MCF 10A (cell line): ENCODE measurements at regions not wholly inside any gene's neighbourhood (a gene's known extent, or its start where the extent isn't known, plus 50 kb on each side); places are given as distances from the start of the nearest gene placed in this dataset.

ENCODE experiments used
- BruUV-seq: library from RNA; stranded (reverse); fragments of 400-500 nt; replicated peaks from 2 replicates; lab custom pipeline; 2021; lab: Mats Ljungman, UMichigan
- CTCF ChIA-PET: fragments of 300-600 bp; sonication (Branson Sonifier 250); formaldehyde crosslinking; extraction: SDS; loops from one replicate; lab custom pipeline; 2021; ENCODE audit warnings: antibody characterized with exemption, inconsistent platforms; lab: Yijun Ruan, JAX
- POLR2A ChIA-PET: fragments of 300-600, 350-650 bp; sonication (Branson Sonifier 250); formaldehyde crosslinking; extraction: SDS; loops from one replicate; lab custom pipeline; 2020; ENCODE audit warnings: antibody characterized with exemption, inconsistent platforms; lab: Yijun Ruan, JAX
- DNase-seq: peaks from one replicate; pipeline ENCODE4 v3.0.0-alpha.2; 2018; ENCODE audit not compliant: unreplicated experiment
- H3K27ac Mint-ChIP-seq: one replicate; pipeline ENCODE4 v1.8.0; 2022; ENCODE audit warnings: mild to moderate bottlenecking, low read depth, mixed read lengths; ENCODE audit not compliant: unreplicated experiment
- H3K27me3 Mint-ChIP-seq: one replicate; pipeline ENCODE4 v1.8.0; 2022; ENCODE audit warnings: mixed read lengths; ENCODE audit not compliant: insufficient read depth, unreplicated experiment
- H3K36me3 Mint-ChIP-seq: one replicate; pipeline ENCODE4 v1.8.0; 2022; ENCODE audit warnings: mild to moderate bottlenecking, moderate library complexity, mixed read lengths; ENCODE audit not compliant: insufficient read depth, unreplicated experiment
- H3K4me1 Mint-ChIP-seq: one replicate; pipeline ENCODE4 v1.8.0; 2022; ENCODE audit warnings: mixed read lengths; ENCODE audit not compliant: insufficient read depth, unreplicated experiment
- H3K4me3 Mint-ChIP-seq: one replicate; pipeline ENCODE4 v1.8.0; 2022; ENCODE audit warnings: mild to moderate bottlenecking, moderate library complexity, mixed read lengths; ENCODE audit not compliant: unreplicated experiment
- H3K9me3 Mint-ChIP-seq: one replicate; pipeline ENCODE4 v1.8.0; 2022; ENCODE audit warnings: mixed read lengths; ENCODE audit not compliant: unreplicated experiment
- intact Hi-C: fragments of 100-400 bp; cut with micrococcal nuclease; formaldehyde crosslinking; loops from 2 replicates; pipeline ENCODE4 v1.14.1; 2022
- TF ChIP-seq, protein P1 (sequence below): fragments of 200-600 bp; IDR thresholded peaks from one replicate; pipeline ENCODE4 v1.8.0; 2022; ENCODE audit warnings: antibody characterized with exemption, mild to moderate bottlenecking; ENCODE audit not compliant: unreplicated experiment

DNA sequence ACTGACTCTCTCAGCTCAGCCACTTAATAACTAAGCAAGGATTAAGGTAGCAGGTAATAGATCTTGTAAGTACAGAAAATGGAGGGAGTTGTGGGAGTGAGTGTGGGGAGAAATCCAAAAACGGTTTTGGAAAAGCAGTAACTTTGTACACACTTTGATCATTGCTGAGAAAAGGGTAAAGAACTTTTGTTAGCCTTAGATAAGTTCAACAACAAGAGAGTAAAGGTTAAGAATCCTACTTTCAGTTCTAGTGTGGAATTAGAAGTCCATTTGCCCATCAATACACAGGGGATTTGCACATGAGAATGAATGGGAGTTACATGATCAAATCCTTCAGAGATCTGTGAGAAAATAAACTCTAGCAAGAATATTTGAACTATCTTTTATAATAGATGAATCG, 528.7 kb downstream of the SOX2 start:
- Mint-ChIP-seq H3K4me1 (peaks cover 7% of the 10 kb centered on the region), H3K9me3 (no peaks in the 10 kb centered on the region), H3K4me3 (no peak overlapping the region), H3K27ac (no peak overlapping the region), H3K27me3 (no peaks in the 10 kb centered on the region), H3K36me3 (no peaks in the 10 kb centered on the region)
- no TSS peak for BruUV-seq
- ChIA-PET POLR2A (no interaction called here), CTCF (no interaction called here)
- TF ChIP-seq, protein P1, sequence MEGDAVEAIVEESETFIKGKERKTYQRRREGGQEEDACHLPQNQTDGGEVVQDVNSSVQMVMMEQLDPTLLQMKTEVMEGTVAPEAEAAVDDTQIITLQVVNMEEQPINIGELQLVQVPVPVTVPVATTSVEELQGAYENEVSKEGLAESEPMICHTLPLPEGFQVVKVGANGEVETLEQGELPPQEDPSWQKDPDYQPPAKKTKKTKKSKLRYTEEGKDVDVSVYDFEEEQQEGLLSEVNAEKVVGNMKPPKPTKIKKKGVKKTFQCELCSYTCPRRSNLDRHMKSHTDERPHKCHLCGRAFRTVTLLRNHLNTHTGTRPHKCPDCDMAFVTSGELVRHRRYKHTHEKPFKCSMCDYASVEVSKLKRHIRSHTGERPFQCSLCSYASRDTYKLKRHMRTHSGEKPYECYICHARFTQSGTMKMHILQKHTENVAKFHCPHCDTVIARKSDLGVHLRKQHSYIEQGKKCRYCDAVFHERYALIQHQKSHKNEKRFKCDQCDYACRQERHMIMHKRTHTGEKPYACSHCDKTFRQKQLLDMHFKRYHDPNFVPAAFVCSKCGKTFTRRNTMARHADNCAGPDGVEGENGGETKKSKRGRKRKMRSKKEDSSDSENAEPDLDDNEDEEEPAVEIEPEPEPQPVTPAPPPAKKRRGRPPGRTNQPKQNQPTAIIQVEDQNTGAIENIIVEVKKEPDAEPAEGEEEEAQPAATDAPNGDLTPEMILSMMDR, result no peak
- DNase-seq, result no peak
- intact Hi-C loops, result no loop called here

DNA sequence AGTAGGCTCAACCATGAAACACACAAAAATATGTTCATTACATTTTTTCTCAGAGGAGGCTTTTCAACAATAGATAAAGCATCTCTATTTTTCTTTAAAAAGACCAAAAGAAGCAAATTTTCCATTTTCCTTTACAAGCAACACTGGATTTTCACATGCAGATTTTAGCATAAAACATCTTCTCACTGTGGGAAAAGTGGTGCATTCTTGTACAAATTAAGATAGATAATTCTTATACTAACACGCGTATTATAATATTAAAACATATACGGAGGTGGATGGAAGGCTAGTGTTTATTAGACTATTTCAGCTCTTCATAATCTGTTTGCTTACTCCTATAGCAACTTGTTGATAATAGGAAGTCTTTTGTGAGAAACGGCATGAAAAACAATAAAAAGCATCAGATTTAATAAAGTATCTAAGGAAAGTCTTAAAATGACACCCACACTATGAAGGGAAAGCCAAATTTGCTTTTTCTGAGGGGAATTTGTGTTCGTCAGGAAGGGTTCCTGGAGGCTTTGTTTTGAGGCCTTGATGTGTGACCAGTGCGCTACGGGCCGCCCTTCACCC, 529.6 kb downstream of the SOX2 start:
- Mint-ChIP-seq H3K27me3 (no peaks in the 10 kb centered on the region), H3K4me1 (peaks cover 5% of the 10 kb centered on the region), H3K27ac (no peak overlapping the region), H3K4me3 (no peak overlapping the region), H3K36me3 (no peaks in the 10 kb centered on the region), H3K9me3 (no peaks in the 10 kb centered on the region)
- no peak for DNase-seq
- POLR2A ChIA-PET, result interaction anchor here (0.6 kb wide), 1 partner anchor 336 kb away, joined by 3 read pairs; no protein-coding TSS in a partner anchor
- CTCF ChIA-PET, result interaction anchor here (0.6 kb wide), 2 partner anchors 538 to 1224 kb away, joined by 3 read pairs; no protein-coding TSS in a partner anchor
- TF ChIP-seq, protein P1, result no peak
- BruUV-seq, result no TSS peak
- intact Hi-C loops, result no loop called here

DNA sequence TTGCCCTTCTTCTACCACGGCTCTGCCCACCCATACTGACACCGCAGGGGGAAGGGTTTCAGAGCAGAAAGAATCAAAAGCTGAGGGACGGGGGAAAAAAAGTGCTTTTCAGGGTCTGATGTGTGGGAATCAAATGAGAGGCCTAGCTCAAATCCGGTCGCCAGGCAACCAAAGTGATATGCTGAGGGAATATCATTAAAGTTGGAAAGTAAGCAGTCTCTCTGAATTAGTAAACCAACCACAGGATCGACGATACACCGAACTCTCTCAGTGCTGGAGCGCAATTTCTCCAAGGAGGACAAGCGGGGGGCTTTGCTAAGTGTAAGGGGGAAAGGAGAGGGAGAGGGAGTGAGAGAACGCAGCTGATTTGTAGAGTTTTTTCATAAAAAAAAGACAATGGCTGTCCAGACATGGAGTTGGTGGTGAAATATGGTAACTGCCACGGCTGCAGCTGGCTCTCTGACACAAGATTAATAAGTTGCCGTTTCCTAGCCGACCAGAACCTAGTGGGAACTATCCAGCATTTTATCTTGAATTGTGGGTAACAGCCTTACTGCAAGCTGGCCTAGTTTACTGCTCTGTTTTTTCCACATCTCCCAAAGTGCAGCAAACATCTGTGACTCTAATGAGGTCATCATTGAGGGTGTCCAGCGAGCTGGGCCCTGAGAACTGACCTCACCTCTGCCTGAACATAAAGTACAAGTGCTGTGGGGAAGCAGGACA, 530.2 kb downstream of the SOX2 start:
- no peaks in the 10 kb centered on the region for H3K36me3 Mint-ChIP-seq
- ChIA-PET CTCF (interaction anchor here (0.6 to 1.2 kb wide), 6 partner anchors 47 to 1431 kb away, joined by 3 to 4 read pairs (median 4); no protein-coding TSS in a partner anchor), POLR2A (interaction anchor here (0.6 kb wide), 1 partner anchor 327 kb away, joined by 3 read pairs; no protein-coding TSS in a partner anchor)
- no TSS peak for BruUV-seq
- no peaks in the 10 kb centered on the region for H3K27me3 Mint-ChIP-seq
- intact Hi-C loops, result no loop called here
- TF ChIP-seq, protein P1, result no peak
- no peak overlapping the region for H3K27ac Mint-ChIP-seq
- no peaks in the 10 kb centered on the region for H3K9me3 Mint-ChIP-seq
- peaks cover 5% of the 10 kb centered on the region for H3K4me1 Mint-ChIP-seq
- no peak overlapping the region for H3K4me3 Mint-ChIP-seq
- no peak for DNase-seq

DNA sequence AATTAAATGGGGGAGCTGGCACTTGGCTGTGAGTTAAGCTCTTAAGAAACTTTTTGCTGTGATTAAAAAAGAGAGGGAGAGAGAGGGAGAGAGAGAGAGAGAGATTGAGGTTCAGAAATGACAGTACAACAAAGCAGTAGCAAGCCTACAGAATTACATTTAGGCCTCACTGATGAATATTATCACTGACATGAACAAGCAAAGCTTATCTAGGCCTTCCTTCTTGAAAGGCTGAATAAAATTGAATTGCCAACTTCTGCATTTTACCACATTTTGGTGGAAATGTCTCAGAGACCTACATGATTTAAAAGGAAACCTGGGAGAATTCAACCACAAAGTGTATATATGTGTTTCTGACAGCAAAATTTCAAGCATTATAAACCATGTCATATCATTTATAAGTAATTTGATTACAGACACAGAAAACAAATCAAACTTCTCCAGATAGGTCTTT, 530.8 kb downstream of the SOX2 start:
- TF ChIP-seq, protein P1, result no peak
- H3K4me1 Mint-ChIP-seq, result peaks cover 5% of the 10 kb centered on the region
- intact Hi-C loops, result no loop called here
- no peak for DNase-seq
- H3K36me3 Mint-ChIP-seq, result no peaks in the 10 kb centered on the region
- ChIA-PET CTCF (interaction anchor here (0.6 to 1.2 kb wide), 3 partner anchors 48 to 1431 kb away, joined by 3 to 4 read pairs (median 4); no protein-coding TSS in a partner anchor), POLR2A (interaction anchor here (0.6 kb wide), 1 partner anchor 328 kb away, joined by 3 read pairs; no protein-coding TSS in a partner anchor)
- no peaks in the 10 kb centered on the region for H3K9me3 Mint-ChIP-seq
- H3K27me3 Mint-ChIP-seq, result no peaks in the 10 kb centered on the region
- H3K4me3 Mint-ChIP-seq, result no peak overlapping the region
- H3K27ac Mint-ChIP-seq, result no peak overlapping the region
- BruUV-seq, result no TSS peak
